ENCODE measurements at regions not wholly inside any gene's neighbourhood (a gene's known extent, or its start where the extent isn't known, plus 50 kb on each side); places are given as distances from the start of the nearest gene placed in this dataset.

- TF ChIP-seq CTCF (conservative IDR thresholded peaks at IDR 0.05; ENCODE audit: low read depth, low read length) (no peak), EZH2 (IDR thresholded peaks at IDR 0.05; ENCODE audit: borderline replicate concordance, low read depth, low read length, poor library complexity, severe bottlenecking) (no peak)
These were observed 223.1 kb downstream of the CLCN4 start for GRCh38 chrX:10379878-10380277.
